ENCODE measurements at regions not wholly inside any gene's neighbourhood (a gene's known extent, or its start where the extent isn't known, plus 50 kb on each side); places are given as distances from the start of the nearest gene placed in this dataset.

GRCh38 chr4:67152976-67153375 lies 392.3 kb downstream of the CENPC start:
- no peak for TF ChIP-seq POLR2AphosphoS5 (IDR thresholded peaks at IDR 0.05)
- no peak for TF ChIP-seq POLR2A (IDR thresholded peaks at IDR 0.05)
- Histone ChIP-seq H3K27me3 (no peaks in the 10 kb centered on the region), H3K36me3 (no peaks in the 10 kb centered on the region), H3K9me3 (peaks cover 0 to 9% (median 2%) of the 10 kb centered on the region in 4 donors), H3K27ac (no peak overlapping the region), H3K4me3 (no peak overlapping the region), H3K4me1 (no peaks in the 10 kb centered on the region)
- intact Hi-C loops (cut with DNase I; ENCODE audit: low total_unique reads), result no loop called here
- DNase-seq, result peak in 1 of 2 donors; percentile 44
- 46 to 56% (median 48%) methylated on average over 3 of the region's 3 CpGs for WGBS, 5 donors

- Histone ChIP-seq H3K4me3 (no peak overlapping the region), H3K27me3 (no peaks in the 10 kb centered on the region), H3K36me3 (no peaks in the 10 kb centered on the region), H3K9me3 (peaks cover 0 to 9% (median 2%) of the 10 kb centered on the region in 4 donors), H3K4me1 (no peaks in the 10 kb centered on the region), H3K27ac (no peak overlapping the region)
- no peak for DNase-seq
- intact Hi-C loops (cut with DNase I; ENCODE audit: low total_unique reads), result no loop called here
- no peak for TF ChIP-seq POLR2A (IDR thresholded peaks at IDR 0.05)
- TF ChIP-seq CTCF (IDR thresholded peaks at IDR 0.05), result no peak
- TF ChIP-seq POLR2AphosphoS5 (IDR thresholded peaks at IDR 0.05), result no peak
- TF ChIP-seq EP300 (IDR thresholded peaks at IDR 0.05), result no peak
- WGBS, 5 donors, result 76 to 87% (median 81%) methylated on average over 36 to 45 of the region's 45 CpGs
Measured at GRCh38 chr4:67151376-67152343, 393.6 kb downstream of the CENPC start.

- Histone ChIP-seq H3K36me3 (no peaks in the 10 kb centered on the region), H3K27ac (no peak overlapping the region), H3K4me1 (no peaks in the 10 kb centered on the region), H3K4me3 (no peak overlapping the region), H3K27me3 (no peaks in the 10 kb centered on the region), H3K9me3 (no peaks in the 10 kb centered on the region)
- WGBS, 5 donors, result 61 to 76% (median 67%) methylated on average over 2 of the region's 2 CpGs
- TF ChIP-seq POLR2A (IDR thresholded peaks at IDR 0.05), result no peak
- TF ChIP-seq POLR2AphosphoS5 (IDR thresholded peaks at IDR 0.05), result no peak
- TF ChIP-seq CTCF (IDR thresholded peaks at IDR 0.05), result no peak
- no peak for TF ChIP-seq EP300 (IDR thresholded peaks at IDR 0.05)
- DNase-seq, result no peak
- intact Hi-C loops (cut with DNase I; ENCODE audit: low total_unique reads), result no loop called here
Measured at GRCh38 chr4:67141586-67141985, 403.7 kb downstream of the CENPC start.

GRCh38 chr4:67134616-67135015 lies 410.7 kb downstream of the CENPC start:
- no peaks in the 10 kb centered on the region for H3K4me1 ChIP-seq
- intact Hi-C loops (cut with DNase I; ENCODE audit: low total_unique reads), result no loop called here
- TF ChIP-seq POLR2A (IDR thresholded peaks at IDR 0.05) (no peak), CTCF (IDR thresholded peaks at IDR 0.05) (no peak), POLR2AphosphoS5 (IDR thresholded peaks at IDR 0.05) (no peak), EP300 (IDR thresholded peaks at IDR 0.05) (no peak)
- no peaks in the 10 kb centered on the region for H3K9me3 ChIP-seq
- no peaks in the 10 kb centered on the region for H3K36me3 ChIP-seq
- H3K4me3 ChIP-seq, result no peak overlapping the region
- WGBS, 5 donors, result 33 to 52% (median 42%) methylated on average over 4 of the region's 4 CpGs
- H3K27me3 ChIP-seq, result no peaks in the 10 kb centered on the region
- peak in 1 of 2 donors; percentile 11 for DNase-seq
- no peak overlapping the region for H3K27ac ChIP-seq

GRCh38 chr4:67133162-67133561 lies 412.1 kb downstream of the CENPC start:
- intact Hi-C loops (cut with DNase I; ENCODE audit: low total_unique reads), result no loop called here
- H3K36me3 ChIP-seq, result no peaks in the 10 kb centered on the region
- no peak for DNase-seq
- H3K27ac ChIP-seq, result no peak overlapping the region
- TF ChIP-seq POLR2A (IDR thresholded peaks at IDR 0.05), result no peak
- no peak for TF ChIP-seq POLR2AphosphoS5 (IDR thresholded peaks at IDR 0.05)
- TF ChIP-seq CTCF (IDR thresholded peaks at IDR 0.05), result no peak
- no peak for TF ChIP-seq EP300 (IDR thresholded peaks at IDR 0.05)
- H3K27me3 ChIP-seq, result no peaks in the 10 kb centered on the region
- WGBS, 5 donors, result 64 to 84% (median 72%) methylated on average over 2 of the region's 2 CpGs
- no peaks in the 10 kb centered on the region for H3K4me1 ChIP-seq
- H3K4me3 ChIP-seq, result no peak overlapping the region
- no peaks in the 10 kb centered on the region for H3K9me3 ChIP-seq
